H1 (cell line): ENCODE measurements at regions not wholly inside any gene's neighbourhood (a gene's known extent, or its start where the extent isn't known, plus 50 kb on each side); places are given as distances from the start of the nearest gene placed in this dataset.

Experiments
- BACH1 ChIP-seq: IDR thresholded peaks from 2 replicates; pipeline ENCODE4 v1.6.1; 2012; ENCODE audit warnings: low read length, improper control_type of control experiment
- CBX8 ChIP-seq: fragments of 300-800, 300-1000 bp; sonication (generic); IDR thresholded peaks from 2 replicates; pipeline ENCODE4 v1.7.1; 2016; ENCODE audit warnings: low read depth, low read length, borderline replicate concordance
- CEBPB ChIP-seq: IDR thresholded peaks from 2 replicates; pipeline ENCODE4 v1.6.1; 2012; ENCODE audit warnings: low read depth, low read length
- E2F6 ChIP-seq: IDR thresholded peaks from 2 replicates; pipeline ENCODE4 v1.6.1; 2012; ENCODE audit warnings: inconsistent platforms
- JUN ChIP-seq: IDR thresholded peaks from 2 replicates; pipeline ENCODE4 v1.6.1; 2011; ENCODE audit warnings: low read depth, mild to moderate bottlenecking, improper control_type of control experiment, low read length
- JUND ChIP-seq: IDR thresholded peaks from 2 replicates; pipeline ENCODE4 v1.6.1; 2011; ENCODE audit warnings: mild to moderate bottlenecking, improper control_type of control experiment, low read length
- POLR2A ChIP-seq, 2 experiments: IDR thresholded peaks; 1 replicate in 1 of 2; 2 replicates in 1 of 2; pipeline ENCODE4 v1.6.1; 2011; ENCODE audit warnings: low read depth in 2 of 2, low read length in 2 of 2, mild to moderate bottlenecking in 2 of 2; ENCODE audit errors: control extremely low read depth in 1 of 2
- POLR2AphosphoS5 ChIP-seq: IDR thresholded peaks from 2 replicates; pipeline ENCODE4 v1.6.1; 2011; ENCODE audit warnings: low read depth, low read length
- RAD21 ChIP-seq, 2 experiments: IDR thresholded peaks in 1 of 2; conservative IDR thresholded peaks in 1 of 2; 2 replicates each; pipeline ENCODE4 v1.6.1; 2011; ENCODE audit warnings: low read depth in 2 of 2, low read length in 2 of 2, improper control_type of control experiment in 1 of 2, inconsistent platforms in 1 of 2, mild to moderate bottlenecking in 1 of 2, moderate library complexity in 1 of 2
- RXRA ChIP-seq: IDR thresholded peaks from 2 replicates; pipeline ENCODE4 v1.6.1; 2011; ENCODE audit warnings: low read depth, mild to moderate bottlenecking, low read length, moderate library complexity; ENCODE audit not compliant: insufficient read depth
- TAF1 ChIP-seq: IDR thresholded peaks from 2 replicates; pipeline ENCODE4 v1.6.1; 2011; ENCODE audit warnings: mild to moderate bottlenecking, low read depth, low read length
- TF ChIP-seq, protein P1 (sequence below), 3 experiments: IDR thresholded peaks; 1 replicate in 2 of 3; 2 replicates in 1 of 3; pipeline versions ENCODE4 v1.5.1 to v1.6.1; 2011; ENCODE audit warnings: low read length in 3 of 3, mild to moderate bottlenecking in 3 of 3, inconsistent platforms in 2 of 3, low read depth in 1 of 3, moderate library complexity in 1 of 3; ENCODE audit not compliant: insufficient read depth in 1 of 3; ENCODE audit errors: control extremely low read depth in 1 of 3
- TF ChIP-seq, protein P2 (sequence below): IDR thresholded peaks from 2 replicates; pipeline ENCODE4 v1.6.1; 2012; ENCODE audit warnings: inconsistent platforms
- TF ChIP-seq, protein P3 (sequence below): IDR thresholded peaks from 2 replicates; pipeline ENCODE4 v1.6.1; 2011; ENCODE audit warnings: low read depth, mild to moderate bottlenecking, low read length; ENCODE audit not compliant: insufficient read depth

GRCh38 chr3:135699741-135700140 lies 265.8 kb upstream of the PPP2R3A start:
- TF ChIP-seq, protein P1, sequence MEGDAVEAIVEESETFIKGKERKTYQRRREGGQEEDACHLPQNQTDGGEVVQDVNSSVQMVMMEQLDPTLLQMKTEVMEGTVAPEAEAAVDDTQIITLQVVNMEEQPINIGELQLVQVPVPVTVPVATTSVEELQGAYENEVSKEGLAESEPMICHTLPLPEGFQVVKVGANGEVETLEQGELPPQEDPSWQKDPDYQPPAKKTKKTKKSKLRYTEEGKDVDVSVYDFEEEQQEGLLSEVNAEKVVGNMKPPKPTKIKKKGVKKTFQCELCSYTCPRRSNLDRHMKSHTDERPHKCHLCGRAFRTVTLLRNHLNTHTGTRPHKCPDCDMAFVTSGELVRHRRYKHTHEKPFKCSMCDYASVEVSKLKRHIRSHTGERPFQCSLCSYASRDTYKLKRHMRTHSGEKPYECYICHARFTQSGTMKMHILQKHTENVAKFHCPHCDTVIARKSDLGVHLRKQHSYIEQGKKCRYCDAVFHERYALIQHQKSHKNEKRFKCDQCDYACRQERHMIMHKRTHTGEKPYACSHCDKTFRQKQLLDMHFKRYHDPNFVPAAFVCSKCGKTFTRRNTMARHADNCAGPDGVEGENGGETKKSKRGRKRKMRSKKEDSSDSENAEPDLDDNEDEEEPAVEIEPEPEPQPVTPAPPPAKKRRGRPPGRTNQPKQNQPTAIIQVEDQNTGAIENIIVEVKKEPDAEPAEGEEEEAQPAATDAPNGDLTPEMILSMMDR (IDR thresholded peaks at IDR 0.05; ENCODE audit: control extremely low read depth in 1 of 3, insufficient read depth in 1 of 3, low read depth in 1 of 3, low read length in 3 of 3) = no peak
- no peak for TF ChIP-seq JUND
- no peak for TF ChIP-seq RXRA
- TF ChIP-seq, protein P2, sequence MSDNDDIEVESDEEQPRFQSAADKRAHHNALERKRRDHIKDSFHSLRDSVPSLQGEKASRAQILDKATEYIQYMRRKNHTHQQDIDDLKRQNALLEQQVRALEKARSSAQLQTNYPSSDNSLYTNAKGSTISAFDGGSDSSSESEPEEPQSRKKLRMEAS = no peak
- TF ChIP-seq POLR2AphosphoS5 = no peak
- no peak for TF ChIP-seq BACH1
- TF ChIP-seq JUN = no peak
- TF ChIP-seq RAD21 (IDR thresholded peaks at IDR 0.05 in 1 of 2, conservative IDR thresholded peaks at IDR 0.05 in 1 of 2; ENCODE audit: low read depth in 2 of 2, low read length in 2 of 2) = no peak
- no peak for TF ChIP-seq TAF1
- no peak for TF ChIP-seq CEBPB
- no peak for TF ChIP-seq POLR2A (IDR thresholded peaks at IDR 0.05; ENCODE audit: control extremely low read depth in 1 of 2, low read depth in 2 of 2, low read length in 2 of 2)
- no peak for TF ChIP-seq E2F6
- TF ChIP-seq, protein P3, sequence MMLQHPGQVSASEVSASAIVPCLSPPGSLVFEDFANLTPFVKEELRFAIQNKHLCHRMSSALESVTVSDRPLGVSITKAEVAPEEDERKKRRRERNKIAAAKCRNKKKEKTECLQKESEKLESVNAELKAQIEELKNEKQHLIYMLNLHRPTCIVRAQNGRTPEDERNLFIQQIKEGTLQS = no peak
- no peak for TF ChIP-seq CBX8
